IMR-90 (cell line): ENCODE measurements at regions not wholly inside any gene's neighbourhood (a gene's known extent, or its start where the extent isn't known, plus 50 kb on each side); places are given as distances from the start of the nearest gene placed in this dataset.

Source experiments
- ATAC-seq: fragments of 200-7000 bp; cut with Tn5 transposase; 2 replicates; pipeline ENCODE4 v1.9.1; 2020; ENCODE audit warnings: low read depth, mild to moderate bottlenecking, moderate library complexity
- BruUV-seq: library from RNA; stranded (reverse); fragments of 400-500 nt; replicated peaks from 2 replicates; lab custom pipeline; 2021; lab: Mats Ljungman, UMichigan
- CTCF ChIA-PET: fragments of 300-600 bp; formaldehyde crosslinking; extraction: SDS; loops from one replicate; lab custom pipeline; 2021; ENCODE audit warnings: antibody characterized with exemption; lab: Yijun Ruan, JAX
- POLR2A ChIA-PET: fragments of 300-600 bp; sonication (Branson Sonifier 250); formaldehyde crosslinking; loops from one replicate; lab custom pipeline; 2022; ENCODE audit warnings: antibody characterized with exemption; ENCODE audit not compliant: unreplicated experiment; lab: Charles Lee
- DNase-seq: peaks from one replicate; pipeline ENCODE4 v3.0.0; 2013
- H2AFZ ChIP-seq: replicated peaks from 2 replicates; pipeline ENCODE3; 2013; ENCODE audit warnings: low read length, mild to moderate bottlenecking; ENCODE audit not compliant: poor library complexity
- H2AK5ac ChIP-seq: 2 replicates; pipeline ENCODE4 v1.6.1; 2013; ENCODE audit warnings: low read depth, low read length, inconsistent platforms
- H2AK9ac ChIP-seq: replicated peaks from 2 replicates; pipeline ENCODE3; 2013; ENCODE audit warnings: mild to moderate bottlenecking, low read depth, low read length, moderate library complexity; ENCODE audit not compliant: poor library complexity
- H2BK120ac ChIP-seq: 2 replicates; pipeline ENCODE4 v1.6.1; 2013; ENCODE audit warnings: low read depth, low read length, inconsistent platforms
- H2BK15ac ChIP-seq: 3 replicates; pipeline ENCODE4 v1.6.1; 2013; ENCODE audit warnings: low read depth, low read length, inconsistent platforms
- H2BK20ac ChIP-seq: 2 replicates; pipeline ENCODE4 v1.6.1; 2013; ENCODE audit warnings: low read depth, mild to moderate bottlenecking, inconsistent platforms, low read length, moderate library complexity
- H2BK5ac ChIP-seq: 2 replicates; pipeline ENCODE4 v1.6.1; 2013; ENCODE audit warnings: mild to moderate bottlenecking, low read depth, low read length, inconsistent platforms; ENCODE audit not compliant: poor library complexity, severe bottlenecking
- H3K14ac ChIP-seq: replicated peaks from 2 replicates; pipeline ENCODE4 v1.6.1; 2013; ENCODE audit warnings: low read depth, low read length, inconsistent platforms
- H3K18ac ChIP-seq: 2 replicates; pipeline ENCODE4 v1.6.1; 2013; ENCODE audit warnings: low read depth, low read length, control low read depth
- H3K23ac ChIP-seq: 2 replicates; pipeline ENCODE4 v1.6.1; 2013; ENCODE audit warnings: low read depth, low read length, inconsistent platforms
- H3K27ac ChIP-seq: 2 replicates; pipeline ENCODE4 v1.5.1; 2013; ENCODE audit warnings: mild to moderate bottlenecking, control low read depth, low read length; ENCODE audit not compliant: insufficient read depth
- H3K27me3 ChIP-seq: 2 replicates; pipeline ENCODE4 v1.6.1; 2013; ENCODE audit warnings: low read length; ENCODE audit not compliant: control insufficient read depth, insufficient read depth
- H3K36me3 ChIP-seq: 2 replicates; pipeline ENCODE4 v1.6.1; 2013; ENCODE audit warnings: low read length, mixed read lengths; ENCODE audit not compliant: control insufficient read depth, insufficient read depth
- H3K4ac ChIP-seq: 2 replicates; pipeline ENCODE4 v1.6.1; 2013; ENCODE audit warnings: low read depth, low read length, inconsistent platforms
- H3K4me1 ChIP-seq: 2 replicates; pipeline ENCODE4 v1.6.1; 2013; ENCODE audit warnings: low read length, mixed read lengths; ENCODE audit not compliant: control insufficient read depth, insufficient read depth
- H3K4me2 ChIP-seq: 2 replicates; pipeline ENCODE4 v1.6.1; 2013; ENCODE audit warnings: low read depth, mild to moderate bottlenecking, control low read depth, low read length, moderate library complexity
- H3K4me3 ChIP-seq: 2 replicates; pipeline ENCODE4 v1.5.1; 2013; ENCODE audit warnings: low read depth, mild to moderate bottlenecking, control low read depth, low read length, moderate library complexity; ENCODE audit not compliant: insufficient read depth
- H3K56ac ChIP-seq: 2 replicates; pipeline ENCODE4 v1.6.1; 2013; ENCODE audit warnings: low read length, inconsistent platforms; ENCODE audit not compliant: insufficient read depth; ENCODE audit errors: extremely low read depth
- H3K79me1 ChIP-seq, 2 experiments: 2 replicates each; pipeline ENCODE4 v1.6.1; 2013; ENCODE audit warnings: low read length in 2 of 2, inconsistent platforms in 1 of 2, low read depth in 1 of 2
- H3K9ac ChIP-seq: 2 replicates; pipeline ENCODE4 v1.6.1; 2013; ENCODE audit warnings: low read depth, low read length, control low read depth
- H3K9me1 ChIP-seq: 2 replicates; pipeline ENCODE4 v1.6.1; 2013; ENCODE audit warnings: low read length, inconsistent platforms; ENCODE audit not compliant: insufficient read depth
- H3K9me3 ChIP-seq: 2 replicates; pipeline ENCODE4 v1.6.1; 2013; ENCODE audit warnings: low read length; ENCODE audit not compliant: control insufficient read depth, insufficient read depth
- H4K20me1 ChIP-seq: 2 replicates; pipeline ENCODE4 v1.6.1; 2013; ENCODE audit warnings: low read length, inconsistent platforms; ENCODE audit not compliant: insufficient read depth
- H4K5ac ChIP-seq: 2 replicates; pipeline ENCODE4 v1.6.1; 2013; ENCODE audit warnings: mild to moderate bottlenecking, low read depth, low read length, control low read depth
- H4K8ac ChIP-seq, 2 experiments: 2 replicates each; pipeline ENCODE4 v1.6.1; 2013; ENCODE audit warnings: low read depth in 2 of 2, low read length in 2 of 2, control low read depth in 1 of 2, inconsistent platforms in 1 of 2
- H4K91ac ChIP-seq: 2 replicates; pipeline ENCODE4 v1.6.1; 2013; ENCODE audit warnings: low read depth, low read length, inconsistent platforms; ENCODE audit not compliant: insufficient read depth
- BHLHE40 ChIP-seq: fragments of 150-350 bp; IDR thresholded peaks from 2 replicates; pipeline ENCODE4 v1.6.1; 2016; ENCODE audit warnings: mild to moderate bottlenecking, low read depth, low read length
- CEBPB ChIP-seq: IDR thresholded peaks from 2 replicates; pipeline ENCODE4 v1.6.1; 2012; ENCODE audit warnings: low read depth, low read length, improper control_type of control experiment
- CHD1 ChIP-seq: IDR thresholded peaks from 2 replicates; pipeline ENCODE4 v1.6.1; 2012; ENCODE audit warnings: low read depth, low read length, improper control_type of control experiment
- FOS ChIP-seq: fragments of 150-350 bp; IDR thresholded peaks from 2 replicates; pipeline ENCODE4 v1.6.1; 2016; ENCODE audit warnings: low read depth, low read length
- MXI1 ChIP-seq: IDR thresholded peaks from 2 replicates; pipeline ENCODE4 v1.6.1; 2012; ENCODE audit warnings: low read depth, mild to moderate bottlenecking, low read length, moderate library complexity, borderline replicate concordance
- RAD21 ChIP-seq: IDR thresholded peaks from 2 replicates; pipeline ENCODE4 v1.6.1; 2012; ENCODE audit warnings: low read length, improper control_type of control experiment
- RCOR1 ChIP-seq: IDR thresholded peaks from 2 replicates; pipeline ENCODE4 v1.6.1; 2012; ENCODE audit warnings: mild to moderate bottlenecking, low read length, improper control_type of control experiment; ENCODE audit not compliant: insufficient replicate concordance
- SMC3 ChIP-seq: fragments of 150-350 bp; IDR thresholded peaks from 2 replicates; pipeline ENCODE4 v1.6.1; 2016; ENCODE audit warnings: low read depth, mild to moderate bottlenecking, antibody characterized with exemption, low read length, moderate library complexity
- WGBS, 2 experiments: methylation state at CpG; one replicate each; pipeline versions ENCODE4 v1.1.5 to v1.1.7; 2013; ENCODE audit warnings: missing lambda C conversion rate in 2 of 2; ENCODE audit not compliant: insufficient read length in 1 of 2; ENCODE audit errors: extremely low coverage in 2 of 2; 5-methylcytosine and 5-hydroxymethylcytosine counted together
- dilution Hi-C: fragments of 300-500 bp; cut with HindIII; formaldehyde crosslinking; loops from one replicate; pipeline ENCODE4 v1.14.3; 2018; ENCODE audit warnings: low sequenced_read_pairs; ENCODE audit not compliant: unreplicated experiment
- in situ Hi-C: fragments of 300-500 bp; cut with MboI; formaldehyde crosslinking; loops from 3 replicates; pipeline ENCODE4 v1.14.3; 2019; ENCODE audit warnings: low sequenced_read_pairs, inconsistent platforms, mixed read lengths
- intact Hi-C: fragments of 100-400 bp; cut with micrococcal nuclease; formaldehyde crosslinking; loops from 2 replicates; pipeline ENCODE4 v1.10.0; 2022
- TF ChIP-seq, protein P1 (sequence below): fragments of 150-350 bp; IDR thresholded peaks from 2 replicates; pipeline ENCODE4 v1.6.1; 2017; ENCODE audit warnings: mild to moderate bottlenecking, antibody characterized with exemption, low read length, low read depth
- TF ChIP-seq, protein P2 (sequence below): conservative IDR thresholded peaks from 2 replicates; pipeline ENCODE4 v1.5.1; 2012; ENCODE audit warnings: mild to moderate bottlenecking, low read depth, low read length, improper control_type of control experiment
- TF ChIP-seq, protein P3 (sequence below): fragments of 150-350 bp; IDR thresholded peaks from 2 replicates; pipeline ENCODE4 v1.6.1; 2016; ENCODE audit warnings: low read depth, mild to moderate bottlenecking, low read length, moderate library complexity, borderline replicate concordance

DNA sequence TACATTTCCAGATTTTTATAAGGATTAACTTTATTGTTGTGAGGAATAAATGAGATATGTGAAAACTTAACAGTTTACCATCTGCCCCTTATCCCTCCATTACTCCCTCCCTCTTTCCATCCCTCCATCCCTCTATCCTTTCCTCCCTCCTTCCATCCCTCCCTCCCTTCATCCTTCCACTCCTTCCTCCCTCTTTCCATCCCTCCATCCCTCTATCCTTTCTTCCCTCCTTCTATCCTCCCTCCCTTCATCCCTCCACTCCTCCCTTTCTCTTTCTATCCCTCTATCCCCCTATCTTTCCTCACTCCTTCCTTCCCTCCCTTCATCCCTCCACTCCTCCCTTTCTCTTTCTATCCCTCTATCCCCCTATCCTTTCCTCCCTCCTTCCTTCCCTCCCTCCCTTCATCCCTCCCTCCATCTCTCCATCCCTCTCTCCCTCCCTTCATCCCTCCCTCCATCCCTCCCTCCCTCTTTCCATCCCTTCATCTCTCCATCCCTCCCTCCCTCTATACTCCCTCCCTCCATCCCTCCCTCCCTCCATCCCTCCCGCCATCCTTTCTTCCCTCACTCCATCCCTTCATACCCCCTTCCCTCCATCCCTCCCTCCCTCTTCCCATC is 181.8 kb upstream of the PLXNC1 start:
- H3K23ac ChIP-seq = no peak overlapping the region
- dilution Hi-C loops (no loop called here), intact Hi-C loops (no loop called here), in situ Hi-C loops (no loop called here)
- no TSS peak for BruUV-seq
- no peak overlapping the region for H3K4me3 ChIP-seq
- POLR2A ChIA-PET = no interaction called here
- no peaks in the 10 kb centered on the region for H3K79me1 ChIP-seq
- H3K4me2 ChIP-seq = no peak overlapping the region
- 100% methylated on average over 1 of the region's 1 CpG; no CpG with 5 or more reads in 1 of the 2 experiments for WGBS, 2 experiments
- CTCF ChIA-PET = no interaction called here
- H2AFZ ChIP-seq = no peak overlapping the region
- TF ChIP-seq CHD1 (no peak), CEBPB (no peak), MXI1 (no peak), RAD21 (no peak), SMC3 (no peak), BHLHE40 (no peak), RCOR1 (no peak), FOS (no peak)
- TF ChIP-seq, protein P1, sequence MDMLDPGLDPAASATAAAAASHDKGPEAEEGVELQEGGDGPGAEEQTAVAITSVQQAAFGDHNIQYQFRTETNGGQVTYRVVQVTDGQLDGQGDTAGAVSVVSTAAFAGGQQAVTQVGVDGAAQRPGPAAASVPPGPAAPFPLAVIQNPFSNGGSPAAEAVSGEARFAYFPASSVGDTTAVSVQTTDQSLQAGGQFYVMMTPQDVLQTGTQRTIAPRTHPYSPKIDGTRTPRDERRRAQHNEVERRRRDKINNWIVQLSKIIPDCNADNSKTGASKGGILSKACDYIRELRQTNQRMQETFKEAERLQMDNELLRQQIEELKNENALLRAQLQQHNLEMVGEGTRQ = no peak
- TF ChIP-seq, protein P2, sequence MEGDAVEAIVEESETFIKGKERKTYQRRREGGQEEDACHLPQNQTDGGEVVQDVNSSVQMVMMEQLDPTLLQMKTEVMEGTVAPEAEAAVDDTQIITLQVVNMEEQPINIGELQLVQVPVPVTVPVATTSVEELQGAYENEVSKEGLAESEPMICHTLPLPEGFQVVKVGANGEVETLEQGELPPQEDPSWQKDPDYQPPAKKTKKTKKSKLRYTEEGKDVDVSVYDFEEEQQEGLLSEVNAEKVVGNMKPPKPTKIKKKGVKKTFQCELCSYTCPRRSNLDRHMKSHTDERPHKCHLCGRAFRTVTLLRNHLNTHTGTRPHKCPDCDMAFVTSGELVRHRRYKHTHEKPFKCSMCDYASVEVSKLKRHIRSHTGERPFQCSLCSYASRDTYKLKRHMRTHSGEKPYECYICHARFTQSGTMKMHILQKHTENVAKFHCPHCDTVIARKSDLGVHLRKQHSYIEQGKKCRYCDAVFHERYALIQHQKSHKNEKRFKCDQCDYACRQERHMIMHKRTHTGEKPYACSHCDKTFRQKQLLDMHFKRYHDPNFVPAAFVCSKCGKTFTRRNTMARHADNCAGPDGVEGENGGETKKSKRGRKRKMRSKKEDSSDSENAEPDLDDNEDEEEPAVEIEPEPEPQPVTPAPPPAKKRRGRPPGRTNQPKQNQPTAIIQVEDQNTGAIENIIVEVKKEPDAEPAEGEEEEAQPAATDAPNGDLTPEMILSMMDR = no peak
- TF ChIP-seq, protein P3, sequence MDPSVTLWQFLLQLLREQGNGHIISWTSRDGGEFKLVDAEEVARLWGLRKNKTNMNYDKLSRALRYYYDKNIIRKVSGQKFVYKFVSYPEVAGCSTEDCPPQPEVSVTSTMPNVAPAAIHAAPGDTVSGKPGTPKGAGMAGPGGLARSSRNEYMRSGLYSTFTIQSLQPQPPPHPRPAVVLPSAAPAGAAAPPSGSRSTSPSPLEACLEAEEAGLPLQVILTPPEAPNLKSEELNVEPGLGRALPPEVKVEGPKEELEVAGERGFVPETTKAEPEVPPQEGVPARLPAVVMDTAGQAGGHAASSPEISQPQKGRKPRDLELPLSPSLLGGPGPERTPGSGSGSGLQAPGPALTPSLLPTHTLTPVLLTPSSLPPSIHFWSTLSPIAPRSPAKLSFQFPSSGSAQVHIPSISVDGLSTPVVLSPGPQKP = no peak
- peaks cover 8% of the 10 kb centered on the region for H3K9me3 ChIP-seq
- no peak overlapping the region for H3K56ac ChIP-seq
- no peak overlapping the region for H4K91ac ChIP-seq
- no peaks in the 10 kb centered on the region for H3K9me1 ChIP-seq
- H3K4me1 ChIP-seq = no peaks in the 10 kb centered on the region
- no peak overlapping the region for H2AK5ac ChIP-seq
- H4K8ac ChIP-seq = no peak overlapping the region
- no peak overlapping the region for H2BK120ac ChIP-seq
- no peak overlapping the region for H3K18ac ChIP-seq
- H3K14ac ChIP-seq = no peak overlapping the region
- ATAC-seq = no peak
- no peak overlapping the region for H2BK15ac ChIP-seq
- H3K4ac ChIP-seq = no peak overlapping the region
- H2AK9ac ChIP-seq = no peak overlapping the region
- no peak overlapping the region for H3K9ac ChIP-seq
- no peaks in the 10 kb centered on the region for H4K20me1 ChIP-seq
- no peak overlapping the region for H2BK5ac ChIP-seq
- no peaks in the 10 kb centered on the region for H3K27me3 ChIP-seq
- H3K36me3 ChIP-seq = no peaks in the 10 kb centered on the region
- no peak overlapping the region for H4K5ac ChIP-seq
- H3K27ac ChIP-seq = no peak overlapping the region
- no peak overlapping the region for H2BK20ac ChIP-seq
- DNase-seq = no peak
